NCI-H2227 treated with DMSO at 0.1 percent for 48 hours (cell line): ENCODE measurements at regions not wholly inside any gene's neighbourhood (a gene's known extent, or its start where the extent isn't known, plus 50 kb on each side); places are given as distances from the start of the nearest gene placed in this dataset.

Experiments
- DNase-seq: peaks from one replicate; lab custom pipeline; 2025; lab: John Stamatoyannopoulos, UW

DNA sequence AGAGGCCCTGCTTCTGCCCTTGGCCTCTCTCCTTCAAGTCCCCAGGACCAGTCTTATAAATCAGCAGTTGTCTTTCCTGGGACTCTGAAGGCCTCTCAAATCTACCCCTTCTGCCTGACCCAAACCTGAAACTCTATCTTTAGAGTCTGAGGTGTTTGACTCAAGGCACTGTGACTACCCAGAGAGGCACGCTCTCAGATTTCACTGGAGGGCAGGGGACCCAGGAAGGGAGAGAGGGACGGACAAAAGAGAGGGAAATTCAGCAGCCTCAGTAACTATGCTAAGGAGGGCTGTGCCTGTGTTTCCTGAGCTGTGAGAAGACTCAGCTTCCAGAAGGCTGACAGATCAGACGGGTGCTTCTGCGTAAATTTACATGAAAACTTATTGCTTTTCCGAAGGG, 217.8 kb downstream of the HAUS1 start:
- DNase-seq: no peak

DNA sequence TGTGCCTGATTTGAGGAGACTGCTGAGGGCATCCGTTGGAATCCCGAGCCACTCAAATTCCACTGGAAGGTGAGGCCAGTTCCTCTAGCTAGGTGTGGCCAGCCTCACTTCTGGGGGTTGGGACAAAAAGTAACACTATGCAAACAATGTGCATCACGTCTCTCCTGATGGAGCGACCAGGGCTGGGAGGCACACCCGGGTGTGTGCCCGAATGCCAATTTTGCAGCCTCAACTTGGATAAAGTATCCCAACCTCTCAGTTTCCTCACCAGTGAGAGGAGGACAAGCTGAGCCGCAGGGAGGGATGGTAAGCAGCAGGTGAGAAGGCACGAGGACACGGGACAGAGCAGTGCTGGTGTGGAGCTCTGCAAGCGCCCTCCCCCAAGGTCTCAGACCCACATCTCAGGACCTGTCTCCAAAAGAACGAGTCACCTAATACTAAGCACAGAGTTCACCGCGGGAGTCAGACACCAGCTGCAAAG, 218.3 kb downstream of the HAUS1 start:
- no peak for DNase-seq

DNA sequence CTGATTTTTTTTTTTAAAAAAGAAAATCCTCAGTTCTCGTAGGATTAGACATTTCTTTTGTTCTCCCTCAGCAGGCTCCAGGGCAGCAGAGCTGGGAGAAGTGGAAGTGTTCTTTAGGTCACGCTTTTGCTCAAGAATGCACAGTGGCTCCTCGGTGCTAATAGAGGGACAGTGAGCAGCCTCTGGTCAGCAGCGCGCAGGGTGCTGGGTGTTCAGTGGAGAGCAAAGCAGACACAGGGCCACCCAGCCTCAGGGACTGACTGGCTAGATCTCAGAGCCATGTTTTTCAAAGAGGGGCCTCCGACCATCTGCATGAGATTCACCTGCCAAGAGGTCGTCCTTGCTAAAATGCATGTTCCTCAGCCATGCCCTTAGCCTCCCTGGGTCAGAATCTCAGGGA, 218.8 kb downstream of the HAUS1 start:
- DNase-seq: no peak

DNA sequence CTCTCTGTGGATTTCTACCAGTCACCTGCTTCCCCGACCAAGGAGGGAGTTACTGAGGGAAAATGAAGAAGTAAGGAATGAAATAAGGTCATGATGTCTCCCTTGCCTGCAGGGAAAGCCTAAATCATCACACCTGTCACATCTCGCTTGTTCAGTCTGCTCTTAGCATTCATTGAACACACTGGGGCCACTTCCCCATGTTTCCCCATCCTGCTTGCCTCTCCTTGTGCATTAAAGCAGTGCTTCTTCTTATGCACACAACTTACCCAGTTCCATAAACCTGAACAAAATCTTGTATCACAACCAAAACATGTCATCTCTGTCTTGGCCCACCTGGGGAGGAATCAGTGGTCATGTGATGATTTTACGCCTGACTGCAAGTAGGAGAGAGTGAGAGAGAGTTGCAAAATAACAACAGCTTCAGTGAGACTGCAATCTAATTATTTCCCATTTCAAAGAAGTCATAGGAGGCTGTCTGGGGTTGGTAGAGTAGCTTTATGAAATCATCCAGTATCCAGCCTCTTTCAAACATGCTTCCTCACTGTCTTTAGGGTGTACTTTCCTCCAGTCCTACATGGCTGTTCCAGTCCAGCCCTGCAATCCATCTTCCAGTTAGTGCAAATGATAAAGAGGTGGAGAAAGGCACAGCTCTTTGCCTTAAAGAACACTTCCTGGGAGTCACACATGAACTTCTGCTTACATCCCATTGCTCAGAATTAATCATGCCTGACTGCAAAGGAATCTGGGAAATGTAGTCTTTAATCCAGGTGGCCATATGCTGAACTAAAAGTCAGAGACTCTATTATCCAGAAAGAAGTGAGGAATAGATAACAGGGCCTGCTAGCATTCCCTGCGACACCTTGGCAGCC, 220.1 kb downstream of the HAUS1 start:
- DNase-seq: peak; percentile 20

DNA sequence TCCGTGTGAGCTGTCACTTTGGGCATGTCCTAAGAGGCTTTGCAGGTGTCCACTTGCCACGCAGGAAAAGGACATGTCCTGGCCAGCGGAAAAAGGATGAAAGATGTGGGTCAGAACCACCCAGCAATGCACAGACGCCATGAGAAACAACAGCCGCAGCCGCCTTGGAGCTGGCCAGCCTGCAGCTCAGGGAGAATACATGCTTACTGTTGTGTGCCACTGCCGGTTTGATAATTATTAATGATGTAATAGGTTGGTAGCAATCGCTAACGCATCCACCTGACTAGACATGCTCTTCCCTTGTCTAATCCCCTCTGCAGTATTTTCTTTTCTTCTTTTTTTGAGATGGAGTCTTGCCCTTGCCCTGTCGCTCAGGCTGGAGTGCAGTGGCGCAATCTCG, 221.7 kb downstream of the HAUS1 start:
- no peak for DNase-seq

DNA sequence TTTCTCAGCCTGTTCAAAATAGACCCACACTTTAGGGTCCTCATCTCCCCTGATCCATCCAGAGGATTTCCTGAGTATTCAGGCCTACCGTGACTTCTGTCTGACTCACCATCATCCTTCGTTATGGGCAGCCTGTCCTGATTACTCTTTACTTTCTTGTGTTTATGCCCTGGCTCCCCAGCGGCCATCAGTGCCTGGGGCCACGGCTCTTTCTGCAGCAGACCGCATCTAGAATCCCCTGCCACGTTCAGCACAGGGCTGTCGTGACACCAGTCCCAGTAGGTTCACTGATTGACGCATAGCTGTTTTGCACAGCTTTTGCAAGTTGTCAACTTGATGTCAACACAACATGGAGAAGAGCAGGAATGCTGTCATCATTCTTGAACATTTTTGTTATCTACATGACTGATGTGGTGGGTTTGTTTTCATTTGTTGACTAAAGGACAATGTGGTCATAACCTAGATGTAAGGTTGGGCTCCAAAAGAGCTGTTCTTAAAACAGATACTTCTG, 225.6 kb downstream of the HAUS1 start:
- no peak for DNase-seq

DNA sequence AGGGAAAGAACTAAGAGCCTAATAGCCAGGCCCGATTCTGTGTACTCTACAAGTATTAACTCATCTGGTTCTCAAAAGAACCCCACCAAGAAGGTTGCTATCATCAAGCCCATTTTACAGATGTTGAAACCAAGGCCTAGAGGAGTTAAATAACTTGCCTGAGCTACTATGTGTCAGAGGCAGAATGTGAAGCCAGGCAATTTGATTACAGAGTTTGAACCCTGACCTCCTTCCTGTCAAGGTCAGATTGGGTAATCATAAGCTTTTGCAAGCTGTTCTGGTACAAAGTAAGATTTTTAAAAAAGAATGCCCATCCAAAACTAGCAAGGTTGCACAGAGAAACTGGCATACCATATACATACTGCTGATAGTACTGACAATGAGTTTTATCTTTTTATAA, 227.1 kb downstream of the HAUS1 start:
- no peak for DNase-seq

DNA sequence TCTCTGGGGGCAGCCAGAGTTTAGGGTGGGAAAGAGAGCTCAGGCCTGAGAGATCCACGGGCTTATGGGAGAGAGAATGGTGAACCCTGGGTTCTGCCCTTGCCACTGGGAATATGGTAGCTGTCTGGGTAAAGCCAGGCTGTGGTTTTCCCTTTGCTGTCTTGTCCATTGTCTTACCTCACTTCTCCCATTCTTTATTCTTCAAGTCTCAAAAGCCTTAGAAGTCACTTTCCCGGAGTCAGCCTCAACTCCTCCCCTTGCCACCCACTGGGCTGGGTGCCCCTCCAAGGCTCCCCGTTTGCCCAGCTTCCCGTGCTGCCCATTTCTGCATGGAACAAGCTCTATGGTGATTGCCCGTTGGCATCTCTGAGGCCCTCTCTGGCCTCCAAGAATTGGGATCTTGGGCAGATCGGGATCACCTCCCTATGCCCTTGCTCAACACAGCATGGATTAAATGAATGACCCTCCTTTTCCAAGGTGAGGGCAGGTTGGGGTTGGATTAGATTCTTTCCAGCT, 228.2 kb downstream of the HAUS1 start:
- no peak for DNase-seq

DNA sequence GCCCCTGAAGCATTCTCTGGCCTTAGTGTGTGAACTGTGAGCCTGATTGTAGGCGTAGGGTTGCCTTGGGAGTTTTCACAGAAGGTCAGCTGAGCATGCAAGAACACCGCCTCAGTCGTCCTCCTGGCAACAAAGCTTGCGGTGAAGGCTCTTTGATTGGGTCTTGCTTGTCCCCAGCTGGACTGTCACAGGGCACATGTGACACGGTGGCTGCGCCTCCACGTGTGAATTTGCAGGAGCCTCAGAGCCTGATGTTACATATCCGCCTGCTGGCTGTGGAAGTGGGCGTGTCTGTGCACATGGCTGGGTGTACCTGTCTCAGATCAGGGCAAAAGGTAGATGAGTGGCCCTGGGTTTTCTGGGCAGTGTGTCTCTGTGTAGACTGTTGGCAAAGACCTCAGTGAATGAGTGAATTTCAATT, 228.7 kb downstream of the HAUS1 start:
- DNase-seq: no peak

DNA sequence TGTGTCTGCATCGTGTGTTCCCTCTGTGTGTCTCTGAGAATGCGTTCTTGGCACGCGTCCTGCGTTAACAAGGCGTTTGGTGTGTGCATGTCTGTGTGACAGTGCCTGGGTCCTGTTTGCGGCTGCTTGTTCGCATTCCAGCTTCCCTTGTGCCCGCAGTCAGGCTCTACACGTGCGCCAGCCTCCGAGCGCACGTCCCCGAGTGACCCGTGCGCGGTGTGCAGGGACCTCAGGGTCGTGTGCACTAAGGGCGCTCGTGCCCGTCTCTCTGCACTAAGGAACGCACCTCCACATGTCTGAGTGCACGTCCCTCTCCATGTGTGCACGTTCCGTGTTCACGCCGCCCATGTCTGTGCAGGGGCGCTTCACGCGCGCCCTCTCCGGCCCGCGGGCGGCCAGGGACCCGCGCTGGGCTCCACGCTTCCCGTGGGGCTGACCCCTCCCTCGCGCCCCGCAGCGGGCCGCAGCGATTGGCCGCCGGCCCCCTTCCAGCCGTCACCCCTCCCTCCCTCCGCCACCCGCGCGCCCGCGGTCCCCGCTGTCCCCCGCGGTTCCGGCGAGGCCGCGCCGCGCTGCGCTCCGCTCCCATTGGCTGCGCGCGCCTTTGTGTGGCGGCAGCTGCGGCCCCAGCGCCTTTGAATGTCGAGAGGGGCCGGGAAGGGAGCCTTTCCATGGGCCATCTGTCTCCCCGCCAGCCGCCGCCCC, 229.4 kb downstream of the HAUS1 start:
- peak; percentile 28 for DNase-seq

DNA sequence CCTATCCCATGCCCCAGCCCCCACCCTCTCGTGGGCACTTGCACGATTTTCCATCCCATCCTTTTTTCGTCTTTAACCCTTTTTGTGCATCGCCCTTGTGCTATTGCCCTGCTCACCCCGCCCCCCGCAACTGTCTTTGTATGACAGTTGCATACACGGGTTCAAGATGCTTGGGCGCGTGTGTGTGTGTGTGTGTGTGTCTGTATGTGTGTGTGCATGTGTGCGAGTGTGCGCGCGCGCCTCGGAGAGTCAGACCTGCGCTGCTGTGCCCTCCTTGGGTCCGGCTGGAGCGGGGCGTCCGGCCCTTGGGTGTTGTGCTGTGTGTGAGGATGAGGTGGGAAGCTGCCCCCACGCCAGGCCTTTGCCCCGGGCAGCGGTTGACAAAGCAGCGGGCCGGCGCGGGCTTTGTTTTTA, 230.7 kb downstream of the HAUS1 start:
- DNase-seq: no peak

DNA sequence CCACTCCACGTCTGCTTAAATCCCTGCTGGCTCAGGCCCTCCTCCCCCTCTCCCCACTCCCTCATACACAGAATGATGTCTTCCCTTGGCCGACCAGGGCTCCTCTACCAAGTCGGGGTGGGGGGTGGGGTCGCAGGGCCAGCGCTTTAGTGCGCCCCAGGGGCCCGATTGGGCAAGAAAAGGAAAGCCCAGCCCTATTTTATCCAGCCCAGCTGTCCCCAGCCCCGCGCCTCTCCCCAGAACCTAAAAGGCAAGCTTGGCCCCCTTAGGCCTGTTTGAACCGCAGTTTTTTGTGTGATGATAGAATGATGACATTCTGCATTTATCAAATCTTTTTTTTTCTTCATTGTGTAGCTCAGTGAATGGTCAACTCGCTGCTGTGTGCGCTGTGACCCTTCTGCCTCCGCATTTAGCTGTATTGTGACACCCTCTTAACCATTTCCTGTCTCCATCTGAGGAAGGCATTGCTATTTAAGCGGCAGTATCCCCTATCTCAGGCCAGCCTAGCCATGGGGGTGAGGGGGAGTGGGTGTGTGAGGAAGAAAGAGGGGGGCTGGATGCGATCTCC, 231.4 kb downstream of the HAUS1 start:
- DNase-seq: no peak

DNA sequence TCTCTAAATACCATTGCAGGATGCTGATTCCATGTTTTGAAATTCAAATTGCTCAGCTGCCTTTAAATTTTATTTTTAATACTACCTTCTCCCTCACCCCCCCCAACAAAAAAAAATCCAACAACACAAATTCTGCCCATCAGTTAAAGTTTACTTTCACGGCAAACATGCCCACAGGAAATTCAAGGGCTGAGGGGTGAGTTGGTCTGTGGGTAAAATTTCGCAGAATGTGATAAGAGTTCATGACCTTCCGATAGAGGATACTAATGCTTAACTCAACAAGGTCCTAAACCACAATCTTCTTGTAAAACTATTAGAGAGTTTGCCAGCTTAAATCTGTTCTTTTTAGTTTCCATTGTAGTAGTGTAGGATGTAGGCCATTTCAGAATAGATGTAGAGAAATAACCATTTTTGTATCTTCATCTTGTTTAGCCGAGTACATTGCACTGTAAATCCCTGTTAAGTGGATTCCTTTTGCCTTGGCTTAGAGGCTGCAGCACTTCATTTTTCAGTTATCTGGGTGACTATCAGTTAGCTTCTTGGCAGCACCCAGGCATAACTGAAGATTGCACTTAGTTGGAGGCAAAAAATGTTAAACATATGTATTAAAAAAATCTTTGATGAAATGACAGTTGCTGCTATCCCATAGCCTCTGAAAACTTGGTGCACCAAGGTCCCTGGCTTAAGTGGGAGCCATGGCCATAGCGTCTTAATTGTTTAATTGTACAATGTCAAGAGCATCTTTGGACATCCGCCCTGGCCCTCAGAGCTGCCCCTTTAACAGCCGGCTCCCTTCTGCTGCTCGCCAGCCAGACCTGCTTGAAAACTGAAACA, 232.3 kb downstream of the HAUS1 start:
- no peak for DNase-seq

DNA sequence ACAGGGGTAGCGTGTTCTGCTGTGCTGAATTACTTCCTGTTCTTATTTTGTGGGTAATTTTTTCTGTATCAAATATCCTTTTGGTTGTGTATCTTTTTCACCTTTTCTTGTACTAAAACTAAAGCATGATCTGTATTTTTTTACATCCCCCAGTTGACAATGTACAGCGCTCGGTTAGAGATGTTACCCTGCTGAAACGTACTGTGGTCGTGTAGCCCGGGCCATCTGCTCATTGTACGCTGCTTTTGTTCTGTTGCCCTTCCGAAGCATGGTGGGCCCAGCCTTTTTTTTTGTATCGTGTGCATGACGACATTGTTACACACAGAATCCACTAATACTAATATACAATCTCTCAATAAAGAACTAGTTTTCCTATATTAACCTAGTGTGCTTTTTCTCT, 233.1 kb downstream of the HAUS1 start:
- DNase-seq: no peak

DNA sequence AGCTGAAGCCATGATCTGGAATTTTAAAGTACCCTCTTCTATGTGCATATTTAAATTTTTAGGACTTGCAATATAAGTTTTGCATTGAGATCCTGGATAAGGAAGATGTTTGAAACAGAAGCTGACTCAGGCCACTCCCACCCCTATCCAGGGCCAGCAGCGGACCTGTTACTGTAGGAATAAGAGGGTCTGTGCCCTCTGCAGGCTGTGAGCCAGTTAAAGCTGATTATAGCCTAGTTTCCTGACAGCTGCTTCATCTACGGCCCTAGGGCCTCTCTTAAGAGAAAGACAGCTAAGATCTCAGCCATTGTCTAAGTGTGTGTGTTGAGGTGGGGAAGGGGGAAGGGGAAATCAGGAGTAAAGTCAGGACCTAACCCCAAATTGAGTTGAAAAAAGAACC, 234.0 kb downstream of the HAUS1 start:
- DNase-seq: peak; percentile 75

DNA sequence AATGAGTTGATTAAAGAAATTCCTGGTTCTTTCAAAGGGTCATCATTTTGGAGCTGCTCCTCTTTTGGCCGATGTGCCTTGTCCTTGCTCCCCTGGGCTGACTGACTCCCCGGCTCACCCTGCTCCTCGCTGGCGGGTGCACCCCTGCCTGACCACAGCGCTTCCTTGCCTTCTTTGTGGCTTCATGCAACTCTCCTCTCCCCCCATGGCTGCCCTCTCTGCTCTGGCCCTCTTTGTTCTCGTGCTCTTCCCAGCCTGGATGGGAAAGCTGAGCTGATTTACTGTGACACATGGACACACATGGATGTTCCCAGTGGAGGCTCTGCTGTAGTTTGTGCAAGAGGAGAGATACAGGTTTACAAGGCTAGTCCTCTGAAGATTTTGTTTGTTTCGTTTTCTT, 234.6 kb downstream of the HAUS1 start:
- DNase-seq: peak; percentile 20

DNA sequence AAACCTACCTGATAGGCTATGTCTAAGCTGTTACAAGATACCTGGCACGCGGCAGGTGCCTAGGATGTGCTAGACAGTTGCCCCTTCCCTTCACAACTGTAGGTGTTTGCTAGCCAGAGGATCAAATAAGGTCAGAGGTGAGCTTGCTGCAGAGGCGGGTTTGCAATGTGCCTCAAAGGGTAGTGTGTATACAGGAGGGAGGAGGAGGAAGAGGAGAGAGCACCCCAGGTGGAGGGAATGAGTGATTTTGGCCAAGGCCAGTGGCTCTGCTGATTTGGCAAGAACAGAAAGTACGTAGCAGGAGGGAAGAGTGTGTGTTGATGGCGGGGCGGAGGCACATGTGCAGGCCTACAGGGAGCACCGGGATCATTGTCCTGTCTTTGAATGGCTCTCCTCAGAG, 236.5 kb downstream of the HAUS1 start:
- no peak for DNase-seq

DNA sequence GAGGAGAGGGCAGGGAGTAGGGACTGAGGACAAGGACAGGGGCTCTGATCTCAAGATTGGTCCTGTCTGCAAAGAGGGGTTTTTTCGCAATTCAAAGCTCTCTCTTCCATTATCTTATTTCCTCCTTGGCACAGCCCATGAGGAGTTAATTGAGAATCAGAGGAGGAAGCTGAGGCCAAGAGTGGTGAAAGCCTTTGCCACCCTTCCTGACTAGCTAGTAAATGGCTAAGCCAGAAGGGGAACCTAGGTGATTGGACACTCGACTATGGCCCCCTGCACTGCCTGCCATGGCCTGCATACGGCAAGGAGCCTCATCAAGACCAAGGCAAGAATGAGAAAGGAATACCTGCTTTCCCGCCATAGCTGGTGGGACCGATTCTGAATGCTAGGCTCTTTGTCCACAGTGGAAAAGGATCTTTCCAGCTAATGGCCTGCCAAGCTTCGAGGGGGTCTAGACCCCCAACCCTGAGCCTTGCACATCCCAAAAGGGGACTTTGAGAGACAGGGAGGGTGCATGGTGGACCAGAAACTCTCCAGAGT, 237.9 kb downstream of the HAUS1 start:
- no peak for DNase-seq

DNA sequence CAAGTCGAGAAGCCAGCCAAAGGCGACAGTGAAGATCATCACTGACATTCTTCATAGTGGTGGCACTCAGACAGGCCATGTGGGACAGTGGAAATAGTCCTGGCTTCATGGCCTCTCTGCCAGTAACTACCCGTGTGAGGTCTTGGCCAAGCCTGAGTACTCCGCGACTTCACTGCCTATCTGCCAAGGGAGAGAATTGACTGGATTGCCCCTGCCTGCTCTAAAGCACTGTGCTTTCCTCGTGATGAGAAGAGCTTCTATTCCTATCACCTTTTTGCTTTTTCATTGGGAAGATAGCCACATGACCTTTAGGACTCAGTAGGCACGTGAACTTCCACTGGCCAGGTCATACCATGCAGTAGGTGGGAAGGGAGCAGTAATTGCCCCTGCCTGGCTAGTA, 239.3 kb downstream of the HAUS1 start:
- DNase-seq: no peak

DNA sequence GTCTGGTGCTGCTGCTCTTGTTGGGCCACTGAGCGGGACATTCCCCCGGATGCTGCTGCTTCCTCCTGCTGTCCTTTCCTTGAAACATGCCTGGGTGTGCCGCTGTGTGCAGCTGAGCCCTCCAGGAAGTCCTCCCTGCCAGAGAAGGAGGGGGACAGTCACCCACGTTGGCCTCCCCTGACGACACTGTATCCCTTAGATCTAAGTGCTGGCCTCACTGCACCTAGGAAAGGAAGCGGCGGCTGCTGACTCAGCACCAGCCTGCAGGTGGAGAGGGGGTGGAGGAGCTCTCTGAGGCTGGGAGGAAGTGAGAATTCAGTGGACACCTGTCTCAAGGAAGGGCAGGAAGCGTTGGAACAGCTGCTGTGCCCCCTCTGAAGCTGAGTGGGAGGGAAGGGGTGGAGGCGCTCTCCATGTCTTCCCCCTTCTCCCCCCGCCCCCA, 239.8 kb downstream of the HAUS1 start:
- DNase-seq: no peak
